ENCODE measurements at regions not wholly inside any gene's neighbourhood (a gene's known extent, or its start where the extent isn't known, plus 50 kb on each side); places are given as distances from the start of the nearest gene placed in this dataset.

GRCh38 chr4:112973750-112974251, 75.7 kb upstream of the ANK2 start:
- Histone ChIP-seq H3K36me3 (no peaks in the 10 kb centered on the region), H3K4me3 (no peak overlapping the region), H3K9me3 (no peaks in the 10 kb centered on the region), H3K27ac (no peak overlapping the region), H3K4me1 (no peaks in the 10 kb centered on the region), H3K27me3 (no peaks in the 10 kb centered on the region)
- DNase-seq: no peak
- intact Hi-C loops (cut with DNase I; ENCODE audit: low total_unique reads): no loop called here
- 72 to 85% (median 81%) methylated on average over 2 of the region's 2 CpGs for WGBS, 5 donors
- TF ChIP-seq POLR2A (IDR thresholded peaks at IDR 0.05) (no peak), EP300 (IDR thresholded peaks at IDR 0.05) (no peak), POLR2AphosphoS5 (IDR thresholded peaks at IDR 0.05) (no peak)
- TF ChIP-seq, protein P1, sequence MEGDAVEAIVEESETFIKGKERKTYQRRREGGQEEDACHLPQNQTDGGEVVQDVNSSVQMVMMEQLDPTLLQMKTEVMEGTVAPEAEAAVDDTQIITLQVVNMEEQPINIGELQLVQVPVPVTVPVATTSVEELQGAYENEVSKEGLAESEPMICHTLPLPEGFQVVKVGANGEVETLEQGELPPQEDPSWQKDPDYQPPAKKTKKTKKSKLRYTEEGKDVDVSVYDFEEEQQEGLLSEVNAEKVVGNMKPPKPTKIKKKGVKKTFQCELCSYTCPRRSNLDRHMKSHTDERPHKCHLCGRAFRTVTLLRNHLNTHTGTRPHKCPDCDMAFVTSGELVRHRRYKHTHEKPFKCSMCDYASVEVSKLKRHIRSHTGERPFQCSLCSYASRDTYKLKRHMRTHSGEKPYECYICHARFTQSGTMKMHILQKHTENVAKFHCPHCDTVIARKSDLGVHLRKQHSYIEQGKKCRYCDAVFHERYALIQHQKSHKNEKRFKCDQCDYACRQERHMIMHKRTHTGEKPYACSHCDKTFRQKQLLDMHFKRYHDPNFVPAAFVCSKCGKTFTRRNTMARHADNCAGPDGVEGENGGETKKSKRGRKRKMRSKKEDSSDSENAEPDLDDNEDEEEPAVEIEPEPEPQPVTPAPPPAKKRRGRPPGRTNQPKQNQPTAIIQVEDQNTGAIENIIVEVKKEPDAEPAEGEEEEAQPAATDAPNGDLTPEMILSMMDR (IDR thresholded peaks at IDR 0.05): no peak

GRCh38 chr4:112975567-112976355, 73.7 kb upstream of the ANK2 start:
- WGBS, 5 donors: 63 to 70% (median 63%) methylated on average over 6 of the region's 6 CpGs
- TF ChIP-seq EP300 (IDR thresholded peaks at IDR 0.05) (no peak), POLR2AphosphoS5 (IDR thresholded peaks at IDR 0.05) (no peak), POLR2A (IDR thresholded peaks at IDR 0.05) (no peak)
- TF ChIP-seq, protein P1 (IDR thresholded peaks at IDR 0.05): no peak
- Histone ChIP-seq H3K9me3 (no peaks in the 10 kb centered on the region), H3K27ac (no peak overlapping the region), H3K27me3 (no peaks in the 10 kb centered on the region), H3K4me3 (no peak overlapping the region), H3K36me3 (no peaks in the 10 kb centered on the region), H3K4me1 (no peaks in the 10 kb centered on the region)
- intact Hi-C loops (cut with DNase I; ENCODE audit: low total_unique reads): no loop called here
- no peak for DNase-seq

- Histone ChIP-seq H3K36me3 (no peaks in the 10 kb centered on the region), H3K9me3 (no peaks in the 10 kb centered on the region), H3K27ac (no peak overlapping the region), H3K27me3 (no peaks in the 10 kb centered on the region), H3K4me1 (no peaks in the 10 kb centered on the region), H3K4me3 (no peak overlapping the region)
- intact Hi-C loops (cut with DNase I; ENCODE audit: low total_unique reads): no loop called here
- TF ChIP-seq EP300 (IDR thresholded peaks at IDR 0.05): no peak
- TF ChIP-seq POLR2A (IDR thresholded peaks at IDR 0.05): no peak
- TF ChIP-seq, protein P1 (IDR thresholded peaks at IDR 0.05): no peak
- no peak for TF ChIP-seq POLR2AphosphoS5 (IDR thresholded peaks at IDR 0.05)
- no peak for DNase-seq
- WGBS, 5 donors: 85 to 93% (median 90%) methylated on average over 11 to 14 of the region's 14 CpGs
These were observed 70.6 kb upstream of the ANK2 start for GRCh38 chr4:112978691-112979472.

DNA sequence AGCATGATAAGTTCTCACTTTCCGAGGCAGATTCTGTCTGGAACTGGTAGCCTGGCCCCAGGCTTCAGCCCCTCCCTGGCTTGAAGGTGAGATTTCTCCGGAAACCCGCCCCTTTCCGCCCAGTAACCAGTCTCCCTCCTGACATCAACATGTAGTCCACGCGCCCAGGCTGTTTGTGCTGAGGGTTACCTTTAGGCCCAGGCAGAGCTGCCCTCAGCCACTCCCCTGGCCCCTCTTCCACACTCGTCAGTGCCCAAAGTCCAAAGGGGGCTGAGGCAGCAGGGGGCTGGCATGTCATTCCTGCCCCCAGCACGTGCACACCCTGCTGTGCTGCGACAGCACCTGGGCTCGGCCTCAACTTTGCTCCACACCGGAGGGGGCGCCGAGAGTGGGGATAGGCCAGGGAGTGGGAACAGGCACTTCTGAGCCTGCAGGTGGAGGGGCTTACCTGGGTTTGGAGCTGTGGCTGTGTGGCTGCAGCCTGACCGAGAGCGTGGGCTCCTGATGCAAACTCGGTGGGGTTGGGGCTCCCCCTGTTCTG, 69.5 kb upstream of the ANK2 start:
- Histone ChIP-seq H3K9me3 (no peaks in the 10 kb centered on the region), H3K4me1 (no peaks in the 10 kb centered on the region), H3K4me3 (no peak overlapping the region), H3K36me3 (no peaks in the 10 kb centered on the region), H3K27me3 (no peaks in the 10 kb centered on the region), H3K27ac (no peak overlapping the region)
- TF ChIP-seq POLR2AphosphoS5 (IDR thresholded peaks at IDR 0.05) (no peak), POLR2A (IDR thresholded peaks at IDR 0.05) (no peak), EP300 (IDR thresholded peaks at IDR 0.05) (no peak)
- TF ChIP-seq, protein P1 (IDR thresholded peaks at IDR 0.05): no peak
- WGBS, 5 donors: 89 to 94% (median 92%) methylated on average over 10 to 16 of the region's 16 CpGs
- intact Hi-C loops (cut with DNase I; ENCODE audit: low total_unique reads): no loop called here
- no peak for DNase-seq
